Esophagus muscularis mucosa (tissue), 4 donors: ENCODE measurements at regions not wholly inside any gene's neighbourhood (a gene's known extent, or its start where the extent isn't known, plus 50 kb on each side); places are given as distances from the start of the nearest gene placed in this dataset.

Experiments used
- EP300 ChIP-seq: sonication (generic); formaldehyde crosslinking; IDR thresholded peaks from one replicate; pipeline ENCODE4 v1.6.1; 2017; ENCODE audit warnings: antibody characterized with exemption
- POLR2A ChIP-seq: fragments of 450-650 bp; IDR thresholded peaks from one replicate; pipeline ENCODE4 v1.6.1; 2017; ENCODE audit warnings: antibody characterized with exemption, moderate library complexity, mild to moderate bottlenecking, low read depth
- POLR2AphosphoS5 ChIP-seq, 2 donors: sonication (generic); formaldehyde crosslinking; IDR thresholded peaks; one replicate each; pipeline ENCODE4 v1.6.1; 2017; ENCODE audit warnings: antibody characterized with exemption in 2 of 2
- TF ChIP-seq, protein P1 (sequence below), 3 experiments: fragments of 200-600 bp in 2 of 3; fragments of 450-650 bp in 1 of 3; sonication (generic) in 2 of 3; IDR thresholded peaks; one replicate each; pipeline ENCODE4 v1.5.1; 2017 to 2019; ENCODE audit warnings: antibody characterized with exemption in 3 of 3, mild to moderate bottlenecking in 2 of 3, moderate library complexity in 1 of 3

DNA sequence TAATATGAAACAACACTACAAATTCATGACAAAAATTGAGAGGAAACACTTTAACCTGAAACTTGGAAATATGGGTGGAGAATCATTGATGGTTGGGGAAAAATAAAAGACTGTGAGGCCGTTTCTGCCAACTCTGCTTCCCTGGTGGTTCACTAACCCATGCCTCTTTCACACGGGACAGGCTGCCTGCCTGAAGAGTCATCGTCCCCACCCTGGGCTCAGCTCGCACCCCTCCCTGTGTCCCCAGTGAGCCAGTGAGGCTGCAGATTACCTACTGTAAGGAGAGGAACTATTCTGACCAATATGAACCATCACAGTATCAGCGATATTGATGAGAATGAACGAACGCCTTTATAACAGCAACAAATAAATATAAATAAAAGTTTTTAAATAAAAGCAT, 357.8 kb upstream of the CDH20 start:
- TF ChIP-seq, protein P1, sequence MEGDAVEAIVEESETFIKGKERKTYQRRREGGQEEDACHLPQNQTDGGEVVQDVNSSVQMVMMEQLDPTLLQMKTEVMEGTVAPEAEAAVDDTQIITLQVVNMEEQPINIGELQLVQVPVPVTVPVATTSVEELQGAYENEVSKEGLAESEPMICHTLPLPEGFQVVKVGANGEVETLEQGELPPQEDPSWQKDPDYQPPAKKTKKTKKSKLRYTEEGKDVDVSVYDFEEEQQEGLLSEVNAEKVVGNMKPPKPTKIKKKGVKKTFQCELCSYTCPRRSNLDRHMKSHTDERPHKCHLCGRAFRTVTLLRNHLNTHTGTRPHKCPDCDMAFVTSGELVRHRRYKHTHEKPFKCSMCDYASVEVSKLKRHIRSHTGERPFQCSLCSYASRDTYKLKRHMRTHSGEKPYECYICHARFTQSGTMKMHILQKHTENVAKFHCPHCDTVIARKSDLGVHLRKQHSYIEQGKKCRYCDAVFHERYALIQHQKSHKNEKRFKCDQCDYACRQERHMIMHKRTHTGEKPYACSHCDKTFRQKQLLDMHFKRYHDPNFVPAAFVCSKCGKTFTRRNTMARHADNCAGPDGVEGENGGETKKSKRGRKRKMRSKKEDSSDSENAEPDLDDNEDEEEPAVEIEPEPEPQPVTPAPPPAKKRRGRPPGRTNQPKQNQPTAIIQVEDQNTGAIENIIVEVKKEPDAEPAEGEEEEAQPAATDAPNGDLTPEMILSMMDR (IDR thresholded peaks at IDR 0.05) = no peak
- no peak for TF ChIP-seq EP300
- TF ChIP-seq POLR2A = no peak
- TF ChIP-seq POLR2AphosphoS5 (IDR thresholded peaks at IDR 0.05) = no peak
